Activated CD8-positive, alpha-beta memory T cell treated with anti-CD3 and anti-CD28 coated beads, Interleukin-2, amount 10 ng/mL, durations not matched to agents 7 days and 5 days (primary cell): ENCODE measurements at regions not wholly inside any gene's neighbourhood (a gene's known extent, or its start where the extent isn't known, plus 50 kb on each side); places are given as distances from the start of the nearest gene placed in this dataset.

Source experiments
- ATAC-seq: fragments of 150-1000 bp; cut with Tn5 transposase; one replicate; pipeline ENCODE4 v1.10.0; 2021; ENCODE audit warnings: moderate library complexity
- CTCF ChIA-PET: fragments of 350-600 bp; sonication (Branson Sonifier 250); formaldehyde crosslinking; loops from one replicate; lab custom pipeline; 2021; ENCODE audit warnings: antibody characterized with exemption; lab: Charles Lee
- DNase-seq: peaks from one replicate; pipeline ENCODE4 v3.0.0-alpha.2; 2020
- H3K27ac Mint-ChIP-seq: one replicate; pipeline ENCODE4 v1.8.0; 2021; ENCODE audit warnings: mild to moderate bottlenecking, mixed read lengths
- H3K27me3 Mint-ChIP-seq: one replicate; pipeline ENCODE4 v1.8.0; 2021; ENCODE audit warnings: mixed read lengths
- H3K36me3 Mint-ChIP-seq: one replicate; pipeline ENCODE4 v1.8.0; 2021; ENCODE audit warnings: mild to moderate bottlenecking, mixed read lengths
- H3K4me1 Mint-ChIP-seq: one replicate; pipeline ENCODE4 v1.8.0; 2021; ENCODE audit warnings: mixed read lengths
- H3K4me3 Mint-ChIP-seq: one replicate; pipeline ENCODE4 v1.8.0; 2021; ENCODE audit warnings: mild to moderate bottlenecking, moderate library complexity, mixed read lengths
- H3K9me3 Mint-ChIP-seq: one replicate; pipeline ENCODE4 v1.8.0; 2022; ENCODE audit warnings: low read depth, mixed read lengths

GRCh38 chr4:179465131-179465797, 2023.0 kb upstream of the AGA start:
- H3K27ac Mint-ChIP-seq = no peak overlapping the region
- DNase-seq (no peak), ATAC-seq (no peak)
- no peaks in the 10 kb centered on the region for H3K4me1 Mint-ChIP-seq
- no peaks in the 10 kb centered on the region for H3K27me3 Mint-ChIP-seq
- no peaks in the 10 kb centered on the region for H3K9me3 Mint-ChIP-seq
- no peaks in the 10 kb centered on the region for H3K36me3 Mint-ChIP-seq
- no peak overlapping the region for H3K4me3 Mint-ChIP-seq
- CTCF ChIA-PET = no interaction called here

GRCh38 chr4:179467878-179468277, 2025.6 kb upstream of the AGA start:
- ATAC-seq = no peak
- Mint-ChIP-seq H3K4me3 (no peak overlapping the region), H3K36me3 (no peaks in the 10 kb centered on the region), H3K9me3 (no peaks in the 10 kb centered on the region), H3K4me1 (no peaks in the 10 kb centered on the region), H3K27ac (no peak overlapping the region), H3K27me3 (no peaks in the 10 kb centered on the region)
- no peak for DNase-seq
- CTCF ChIA-PET = no interaction called here

- DNase-seq = no peak
- Mint-ChIP-seq H3K36me3 (no peaks in the 10 kb centered on the region), H3K4me1 (no peaks in the 10 kb centered on the region), H3K4me3 (no peak overlapping the region), H3K9me3 (peaks cover 3% of the 10 kb centered on the region), H3K27ac (no peak overlapping the region), H3K27me3 (no peaks in the 10 kb centered on the region)
- CTCF ChIA-PET = no interaction called here
- ATAC-seq = no peak
Measured at GRCh38 chr4:179472164-179472563, 2029.9 kb upstream of the AGA start.

GRCh38 chr4:179478608-179479007, 2036.4 kb upstream of the AGA start:
- Mint-ChIP-seq H3K4me1 (no peaks in the 10 kb centered on the region), H3K9me3 (peaks cover 6% of the 10 kb centered on the region), H3K4me3 (no peak overlapping the region), H3K27ac (no peak overlapping the region), H3K36me3 (no peaks in the 10 kb centered on the region), H3K27me3 (no peaks in the 10 kb centered on the region)
- ATAC-seq = no peak
- CTCF ChIA-PET = no interaction called here
- no peak for DNase-seq

DNA sequence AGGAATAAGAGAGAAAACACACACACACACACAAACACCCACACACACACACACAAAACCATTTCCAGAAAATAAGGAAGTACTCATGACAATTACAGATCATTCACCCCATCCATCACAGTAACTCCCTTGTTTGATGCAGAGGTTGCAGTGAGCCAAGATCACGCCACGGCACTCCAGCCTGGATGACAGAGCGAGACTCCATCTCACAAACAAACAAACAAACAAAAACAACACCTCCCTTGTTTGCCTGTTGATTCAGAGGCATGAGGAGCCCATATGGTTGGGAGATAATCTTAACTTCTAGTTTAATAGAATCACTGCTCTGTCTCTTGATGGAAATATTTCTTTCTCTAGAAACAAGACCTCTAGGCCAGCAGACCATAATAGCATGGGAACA, 2043.5 kb upstream of the AGA start:
- no peaks in the 10 kb centered on the region for H3K4me1 Mint-ChIP-seq
- H3K27ac Mint-ChIP-seq = no peak overlapping the region
- no peak overlapping the region for H3K4me3 Mint-ChIP-seq
- no peak for ATAC-seq
- peaks cover 15% of the 10 kb centered on the region for H3K9me3 Mint-ChIP-seq
- H3K27me3 Mint-ChIP-seq = no peaks in the 10 kb centered on the region
- CTCF ChIA-PET = no interaction called here
- DNase-seq = no peak
- no peaks in the 10 kb centered on the region for H3K36me3 Mint-ChIP-seq

DNA sequence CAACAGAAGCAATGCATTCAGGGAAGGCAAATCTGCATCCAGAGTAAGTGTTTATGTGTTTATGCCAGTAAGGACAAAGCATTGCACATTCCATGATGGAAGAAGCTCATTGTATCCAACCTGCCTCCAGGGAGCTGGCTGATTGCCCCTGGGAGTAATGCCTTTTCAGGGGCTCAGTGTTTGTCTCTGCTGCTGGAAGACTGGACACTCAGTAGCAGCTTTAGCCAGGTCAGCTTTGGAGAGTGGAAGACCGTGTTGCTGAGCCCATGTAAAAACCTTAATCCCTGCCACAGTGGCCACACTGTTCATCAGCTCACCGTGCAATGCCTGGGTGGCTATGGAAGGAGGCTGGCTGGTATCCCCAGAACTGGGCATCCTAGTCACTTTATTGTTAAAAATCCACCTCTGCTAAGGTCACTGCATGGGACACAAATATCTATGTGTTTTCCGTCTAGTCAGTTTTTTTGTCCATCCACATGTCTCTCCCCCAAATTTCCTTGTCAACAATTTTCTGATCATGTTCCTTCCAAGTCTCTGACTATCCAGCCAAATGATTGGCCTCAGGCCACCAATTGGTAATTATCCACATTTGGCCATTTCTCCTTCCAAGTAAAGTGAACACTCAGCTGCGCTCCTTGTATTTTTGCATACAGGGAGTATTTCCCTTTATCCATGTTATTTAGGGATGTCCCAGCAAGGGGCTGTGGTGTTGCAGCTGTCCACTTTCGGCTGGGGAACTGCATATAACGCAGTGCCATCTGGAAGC, 2044.5 kb upstream of the AGA start:
- H3K4me3 Mint-ChIP-seq = no peak overlapping the region
- H3K27me3 Mint-ChIP-seq = no peaks in the 10 kb centered on the region
- H3K9me3 Mint-ChIP-seq = peaks cover 15% of the 10 kb centered on the region
- no peaks in the 10 kb centered on the region for H3K36me3 Mint-ChIP-seq
- ATAC-seq = no peak
- no peak for DNase-seq
- CTCF ChIA-PET = no interaction called here
- H3K27ac Mint-ChIP-seq = no peak overlapping the region
- H3K4me1 Mint-ChIP-seq = no peaks in the 10 kb centered on the region

DNA sequence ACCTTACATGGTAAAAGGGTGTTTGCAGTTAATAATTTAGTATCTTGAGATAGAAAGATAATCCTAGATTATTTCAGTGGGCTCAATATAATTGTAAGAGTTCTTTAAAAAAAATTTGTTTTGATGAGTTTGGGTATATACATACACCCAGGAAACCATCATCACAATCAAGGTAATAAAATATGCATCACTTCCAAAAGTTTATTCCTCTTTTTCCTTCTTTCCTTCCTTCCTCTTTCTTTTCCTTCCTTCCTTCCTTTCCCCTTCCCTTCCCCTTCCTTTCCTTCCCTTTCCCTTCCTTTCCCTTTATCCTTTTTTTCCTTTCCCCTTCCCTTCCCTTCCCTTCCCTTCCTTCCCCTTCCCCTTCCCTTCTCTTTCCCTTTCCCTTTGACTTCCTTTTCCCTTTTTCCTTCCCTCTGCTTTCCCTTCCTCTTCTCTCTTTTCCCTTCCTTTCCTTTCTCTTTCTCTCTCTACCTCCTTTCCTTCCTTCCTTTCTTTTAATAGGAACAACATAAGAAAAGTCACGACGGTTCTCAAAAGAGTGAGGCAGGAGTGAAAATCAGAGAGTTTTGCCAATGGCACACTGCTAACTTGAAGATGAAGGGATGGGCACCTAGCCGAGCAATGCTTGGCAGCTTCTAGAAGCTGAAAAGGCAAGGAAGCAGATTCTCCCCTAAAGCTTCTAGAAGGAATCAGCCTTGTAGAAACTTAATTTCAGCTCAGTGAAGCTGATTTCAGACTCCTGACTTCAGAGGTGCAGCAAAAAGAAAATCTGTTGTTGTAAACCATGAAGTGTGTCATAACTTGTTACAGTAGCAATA, 2050.2 kb upstream of the AGA start:
- no peak overlapping the region for H3K27ac Mint-ChIP-seq
- H3K4me3 Mint-ChIP-seq = no peak overlapping the region
- H3K9me3 Mint-ChIP-seq = peaks cover 18% of the 10 kb centered on the region
- no peaks in the 10 kb centered on the region for H3K4me1 Mint-ChIP-seq
- H3K27me3 Mint-ChIP-seq = no peaks in the 10 kb centered on the region
- ATAC-seq (no peak), DNase-seq (no peak)
- H3K36me3 Mint-ChIP-seq = no peaks in the 10 kb centered on the region
- CTCF ChIA-PET = no interaction called here

- no peaks in the 10 kb centered on the region for H3K36me3 Mint-ChIP-seq
- no peaks in the 10 kb centered on the region for H3K4me1 Mint-ChIP-seq
- H3K4me3 Mint-ChIP-seq = no peak overlapping the region
- H3K27ac Mint-ChIP-seq = no peak overlapping the region
- DNase-seq = no peak
- peaks cover 5% of the 10 kb centered on the region for H3K9me3 Mint-ChIP-seq
- CTCF ChIA-PET = no interaction called here
- ATAC-seq = no peak
- H3K27me3 Mint-ChIP-seq = no peaks in the 10 kb centered on the region
Measured at GRCh38 chr4:179503976-179504375, 2061.7 kb upstream of the AGA start.

DNA sequence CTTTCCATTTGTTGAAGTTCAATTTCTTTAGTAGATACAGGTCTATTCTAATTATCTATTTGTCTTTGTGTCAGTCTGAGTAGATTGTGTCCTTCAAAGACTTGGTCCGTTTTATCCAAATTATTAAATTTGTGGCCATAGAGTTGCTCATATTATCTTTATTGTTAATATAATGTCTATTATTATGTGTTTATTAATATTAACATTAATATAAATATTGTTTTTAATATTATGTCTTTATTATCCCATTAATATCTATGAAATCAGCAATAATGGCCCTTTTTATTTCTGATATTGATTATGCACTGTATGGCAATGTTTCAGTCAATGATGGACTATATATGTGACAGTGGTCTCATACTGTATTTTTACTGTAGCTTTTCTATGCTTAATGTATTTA, 2067.3 kb upstream of the AGA start:
- DNase-seq (no peak), ATAC-seq (no peak)
- Mint-ChIP-seq H3K4me1 (no peaks in the 10 kb centered on the region), H3K27me3 (no peaks in the 10 kb centered on the region), H3K9me3 (peaks cover 5% of the 10 kb centered on the region), H3K4me3 (no peak overlapping the region), H3K36me3 (no peaks in the 10 kb centered on the region), H3K27ac (no peak overlapping the region)
- CTCF ChIA-PET = no interaction called here

- peaks cover 2% of the 10 kb centered on the region for H3K9me3 Mint-ChIP-seq
- H3K4me1 Mint-ChIP-seq = no peaks in the 10 kb centered on the region
- no peak for DNase-seq
- CTCF ChIA-PET = no interaction called here
- ATAC-seq = no peak
- H3K27ac Mint-ChIP-seq = no peak overlapping the region
- no peaks in the 10 kb centered on the region for H3K27me3 Mint-ChIP-seq
- no peak overlapping the region for H3K4me3 Mint-ChIP-seq
- no peaks in the 10 kb centered on the region for H3K36me3 Mint-ChIP-seq
Measured at GRCh38 chr4:179521952-179522351, 2079.7 kb upstream of the AGA start.

DNA sequence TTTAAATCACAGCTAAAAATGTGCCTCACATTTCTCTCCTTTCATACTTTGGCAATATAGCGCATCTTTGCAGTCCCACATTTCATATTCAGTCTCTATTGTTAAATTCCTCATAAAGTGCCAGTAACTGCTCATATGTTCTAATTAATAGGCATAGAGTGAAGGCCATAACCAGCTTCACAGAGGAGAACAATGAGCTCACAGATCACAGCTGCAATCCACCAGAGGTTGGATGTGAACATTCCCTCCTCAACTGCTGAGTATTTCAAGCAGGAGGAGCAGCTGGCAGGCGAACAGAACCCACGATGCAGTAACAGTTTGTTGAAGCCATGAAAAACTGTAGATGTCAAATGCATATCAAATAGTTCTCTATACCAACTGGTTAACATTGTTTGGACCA, 2088.7 kb upstream of the AGA start:
- CTCF ChIA-PET = no interaction called here

DNA sequence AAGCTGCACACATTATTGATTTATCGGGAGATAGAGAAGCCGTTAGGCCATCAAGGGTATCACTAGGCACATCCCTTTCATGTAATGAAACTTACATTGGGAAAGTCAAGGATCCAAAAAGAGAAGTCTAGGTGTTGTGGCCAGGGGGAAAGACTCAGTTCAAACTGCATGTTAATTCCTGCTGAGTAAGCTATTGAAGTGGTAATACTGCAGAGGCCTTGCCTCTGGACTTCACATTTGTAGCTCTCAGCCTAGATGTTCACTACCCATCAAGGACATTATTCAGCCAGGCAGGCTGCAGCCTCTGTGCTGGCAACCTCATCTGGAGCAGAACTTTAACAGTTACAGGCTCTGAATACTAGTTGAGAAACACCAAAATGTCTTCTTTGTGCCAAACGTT, 2094.5 kb upstream of the AGA start:
- no peak overlapping the region for H3K4me3 Mint-ChIP-seq
- ATAC-seq (no peak), DNase-seq (no peak)
- H3K27me3 Mint-ChIP-seq = no peaks in the 10 kb centered on the region
- CTCF ChIA-PET = no interaction called here
- H3K9me3 Mint-ChIP-seq = peaks cover 7% of the 10 kb centered on the region
- H3K27ac Mint-ChIP-seq = no peak overlapping the region
- no peaks in the 10 kb centered on the region for H3K4me1 Mint-ChIP-seq
- H3K36me3 Mint-ChIP-seq = no peaks in the 10 kb centered on the region

More for the DNA sequence above, 2088.7 kb upstream of the AGA start:
- DNase-seq (no peak), ATAC-seq (no peak)
- Mint-ChIP-seq H3K27ac (no peak overlapping the region), H3K4me3 (no peak overlapping the region), H3K36me3 (no peaks in the 10 kb centered on the region), H3K4me1 (no peaks in the 10 kb centered on the region), H3K27me3 (no peaks in the 10 kb centered on the region), H3K9me3 (peaks cover 5% of the 10 kb centered on the region)

DNA sequence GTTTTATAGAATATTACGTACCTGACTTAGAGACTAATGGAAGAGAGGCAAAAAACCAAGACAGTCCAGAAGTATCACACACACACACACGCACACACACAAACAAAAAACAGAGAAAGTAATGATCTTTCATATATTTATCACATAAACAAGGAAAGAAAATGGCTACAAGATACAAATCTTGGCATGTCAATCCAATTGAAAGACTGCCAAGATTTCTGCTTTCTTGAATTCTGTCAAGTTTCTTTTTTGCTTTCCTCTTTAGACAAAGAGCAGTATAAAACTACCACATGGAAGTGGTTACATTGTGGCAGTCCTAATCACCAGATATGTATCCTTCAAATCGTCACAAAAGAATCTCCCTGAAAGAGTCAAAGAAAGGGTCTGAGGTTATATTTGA, 2097.4 kb upstream of the AGA start:
- ATAC-seq (no peak), DNase-seq (no peak)
- no peaks in the 10 kb centered on the region for H3K36me3 Mint-ChIP-seq
- CTCF ChIA-PET = no interaction called here
- no peak overlapping the region for H3K27ac Mint-ChIP-seq
- peaks cover 7% of the 10 kb centered on the region for H3K9me3 Mint-ChIP-seq
- H3K4me1 Mint-ChIP-seq = no peaks in the 10 kb centered on the region
- no peak overlapping the region for H3K4me3 Mint-ChIP-seq
- H3K27me3 Mint-ChIP-seq = no peaks in the 10 kb centered on the region

- Mint-ChIP-seq H3K9me3 (peaks cover 11% of the 10 kb centered on the region), H3K27ac (no peak overlapping the region), H3K27me3 (no peaks in the 10 kb centered on the region), H3K36me3 (no peaks in the 10 kb centered on the region), H3K4me1 (no peaks in the 10 kb centered on the region), H3K4me3 (no peak overlapping the region)
- no peak for ATAC-seq
- DNase-seq = no peak
- CTCF ChIA-PET = no interaction called here
Measured at GRCh38 chr4:179543771-179544170, 2101.5 kb upstream of the AGA start.
